ENCODE measurements at regions not wholly inside any gene's neighbourhood (a gene's known extent, or its start where the extent isn't known, plus 50 kb on each side); places are given as distances from the start of the nearest gene placed in this dataset.

- TF ChIP-seq CTCF (IDR thresholded peaks at IDR 0.05) (no peak), POLR2A (IDR thresholded peaks at IDR 0.05) (no peak)
Observed at GRCh38 chr1:178632653-178633052, 92.4 kb upstream of the RALGPS2 start.
